Activated T-helper 2 cell treated with anti-CD3 and anti-CD28 coated beads, Interferon-gamma antibody, Interleukin-2, Interleukin-4, amounts not matched to agents 10 μg/mL and 5 μg/mL and 100 μg/mL, durations not matched to agents 14 hours and 24 hours and 36 hours (primary cell): ENCODE measurements at regions not wholly inside any gene's neighbourhood (a gene's known extent, or its start where the extent isn't known, plus 50 kb on each side); places are given as distances from the start of the nearest gene placed in this dataset.

Experiments used
- DNase-seq: peaks from one replicate; pipeline ENCODE4 v3.0.0; 2021; ENCODE audit warnings: low spot score
- H3K27ac Mint-ChIP-seq: one replicate; pipeline ENCODE4 v1.8.0; 2021; ENCODE audit warnings: mixed read lengths
- H3K27me3 Mint-ChIP-seq: one replicate; pipeline ENCODE4 v1.8.0; 2021; ENCODE audit warnings: low read depth, mixed read lengths
- H3K36me3 Mint-ChIP-seq: one replicate; pipeline ENCODE4 v1.8.0; 2021; ENCODE audit warnings: low read depth, mixed read lengths
- H3K4me1 Mint-ChIP-seq: one replicate; pipeline ENCODE4 v1.8.0; 2021; ENCODE audit warnings: low read depth, mixed read lengths
- H3K4me3 Mint-ChIP-seq: one replicate; pipeline ENCODE4 v1.8.0; 2021; ENCODE audit warnings: low read depth, mild to moderate bottlenecking, moderate library complexity, mixed read lengths
- H3K9me3 Mint-ChIP-seq: one replicate; pipeline ENCODE4 v1.8.0; 2021; ENCODE audit warnings: mixed read lengths
- intact Hi-C: fragments of 100-400 bp; cut with micrococcal nuclease; formaldehyde crosslinking; loops from one replicate; pipeline ENCODE4 v1.15.1; 2023

DNA sequence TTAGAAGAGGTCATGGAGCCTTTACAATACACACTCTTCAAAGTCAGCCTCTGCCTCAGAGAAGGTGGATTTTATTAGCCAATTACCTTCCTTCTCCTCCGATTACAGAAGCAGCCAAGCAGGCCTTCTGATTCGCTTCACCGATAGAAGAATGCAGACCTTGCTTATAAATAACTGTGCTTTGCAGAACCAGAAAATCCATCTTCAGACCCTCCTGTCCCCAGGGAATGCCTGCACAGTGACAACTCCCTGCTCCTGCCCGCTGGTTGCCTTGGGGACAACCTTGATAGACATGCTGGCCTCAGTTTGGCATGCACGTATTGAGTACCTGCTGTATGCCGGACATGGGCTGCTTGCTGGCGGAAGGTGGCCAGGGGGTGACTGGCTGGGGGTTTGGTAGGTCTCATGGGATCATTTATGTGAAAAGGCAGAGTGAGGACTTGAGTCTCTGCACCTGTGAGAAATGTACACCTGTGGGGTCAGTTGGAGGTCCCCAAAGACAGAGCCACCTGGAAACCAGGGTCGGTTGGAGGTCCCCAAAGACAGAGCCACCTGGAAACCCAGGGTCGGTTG, 1238.7 kb downstream of the BRD1 start:
- intact Hi-C loops, result no loop called here
- Mint-ChIP-seq H3K4me1 (no peaks in the 10 kb centered on the region), H3K9me3 (no peaks in the 10 kb centered on the region), H3K36me3 (no peaks in the 10 kb centered on the region), H3K4me3 (no peak overlapping the region), H3K27me3 (no peaks in the 10 kb centered on the region), H3K27ac (no peak overlapping the region)
- DNase-seq, result no peak

DNA sequence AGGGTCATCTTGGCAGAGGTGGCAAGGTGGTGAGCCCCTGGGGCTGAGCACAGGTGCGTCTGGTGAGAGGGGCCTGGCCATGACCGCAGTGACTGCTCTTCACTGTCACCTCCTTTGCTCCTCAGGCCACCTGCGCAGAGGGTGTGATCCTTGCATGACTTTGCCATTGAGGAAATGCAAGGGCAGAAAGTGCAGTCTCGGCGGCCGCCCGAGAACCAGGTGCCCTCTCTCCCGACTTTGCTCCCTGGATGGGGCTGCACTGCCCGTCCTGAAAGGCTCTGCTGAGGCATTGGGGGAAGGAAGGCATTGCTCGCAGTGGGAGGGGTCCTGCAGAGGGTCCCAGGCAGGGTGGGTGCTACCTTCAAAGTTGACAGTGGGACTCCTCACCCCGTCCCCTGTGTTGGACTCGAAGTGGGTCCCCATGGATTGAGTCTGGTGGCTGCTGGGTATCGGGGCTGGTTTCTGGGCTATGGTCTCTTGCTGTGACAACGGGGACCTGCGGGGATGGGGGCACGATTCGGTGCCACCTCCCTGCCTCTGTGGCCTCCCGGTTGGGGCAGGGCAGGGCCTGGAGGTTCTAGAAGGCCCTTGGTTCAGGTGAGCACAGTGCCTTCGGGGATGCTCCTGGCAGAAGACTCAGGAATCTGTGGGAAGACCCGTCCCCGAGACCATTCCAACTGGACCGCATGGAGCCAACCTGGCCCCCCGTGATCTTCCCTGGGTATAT, 1239.4 kb downstream of the BRD1 start:
- no peak overlapping the region for H3K27ac Mint-ChIP-seq
- H3K4me3 Mint-ChIP-seq, result no peak overlapping the region
- no peaks in the 10 kb centered on the region for H3K27me3 Mint-ChIP-seq
- H3K9me3 Mint-ChIP-seq, result no peaks in the 10 kb centered on the region
- DNase-seq, result no peak
- no peaks in the 10 kb centered on the region for H3K36me3 Mint-ChIP-seq
- intact Hi-C loops, result no loop called here
- H3K4me1 Mint-ChIP-seq, result no peaks in the 10 kb centered on the region

DNA sequence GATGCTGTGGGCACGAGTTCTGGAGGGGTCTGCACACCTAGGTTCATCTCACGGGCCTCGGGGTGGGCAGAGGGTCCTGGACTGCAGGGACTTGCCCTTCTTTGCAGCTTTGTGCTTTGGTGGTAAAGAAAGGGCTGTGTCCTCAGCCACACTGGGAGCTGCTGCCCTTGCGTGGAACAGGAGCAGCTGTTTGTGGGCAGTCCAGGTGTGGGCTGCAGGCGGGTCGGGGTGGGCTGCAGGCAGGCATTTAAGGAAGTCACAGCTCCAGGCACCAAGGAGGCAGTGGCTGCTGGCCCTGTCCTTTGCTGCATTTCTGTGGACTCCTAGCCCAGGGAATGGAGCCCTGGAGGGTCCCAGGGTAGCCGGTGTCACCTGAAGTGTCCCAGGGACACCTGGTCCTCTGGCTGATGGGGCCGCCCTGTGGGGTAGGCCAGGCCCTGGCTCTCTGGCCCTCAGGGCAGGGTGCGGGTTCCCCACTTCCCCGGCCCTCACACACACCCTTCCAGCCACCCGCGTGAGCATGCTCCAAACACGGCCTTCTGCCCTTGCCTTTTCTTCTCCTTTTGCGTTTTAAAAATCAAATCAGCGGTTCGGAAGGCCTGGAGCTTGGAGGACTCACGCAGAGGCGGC, 1240.3 kb downstream of the BRD1 start:
- intact Hi-C loops, result no loop called here
- Mint-ChIP-seq H3K9me3 (no peaks in the 10 kb centered on the region), H3K36me3 (no peaks in the 10 kb centered on the region), H3K27ac (no peak overlapping the region), H3K4me3 (no peak overlapping the region), H3K27me3 (no peaks in the 10 kb centered on the region), H3K4me1 (no peaks in the 10 kb centered on the region)
- no peak for DNase-seq

DNA sequence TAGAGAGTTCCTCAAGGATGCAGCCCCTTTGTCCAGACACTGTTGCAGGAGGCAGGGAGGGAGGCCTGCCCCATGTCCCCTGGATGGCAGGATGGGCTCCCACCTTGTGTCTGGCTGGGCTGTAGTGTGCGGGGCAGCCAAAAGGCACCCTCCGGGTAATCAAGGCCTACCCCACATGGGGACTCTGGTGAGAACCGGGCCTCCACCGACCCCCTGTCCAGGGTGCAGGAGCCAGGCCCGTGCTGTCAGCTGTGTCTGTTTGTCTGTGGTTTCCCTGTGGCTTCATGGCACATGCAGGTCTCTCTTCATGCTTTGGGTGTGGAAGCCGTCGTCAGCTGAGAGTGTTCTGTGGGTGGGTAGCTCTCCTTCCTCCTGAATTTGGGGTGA, 1240.9 kb downstream of the BRD1 start:
- Mint-ChIP-seq H3K27ac (no peak overlapping the region), H3K4me3 (no peak overlapping the region), H3K4me1 (no peaks in the 10 kb centered on the region), H3K36me3 (no peaks in the 10 kb centered on the region), H3K9me3 (no peaks in the 10 kb centered on the region), H3K27me3 (no peaks in the 10 kb centered on the region)
- intact Hi-C loops, result no loop called here
- no peak for DNase-seq

DNA sequence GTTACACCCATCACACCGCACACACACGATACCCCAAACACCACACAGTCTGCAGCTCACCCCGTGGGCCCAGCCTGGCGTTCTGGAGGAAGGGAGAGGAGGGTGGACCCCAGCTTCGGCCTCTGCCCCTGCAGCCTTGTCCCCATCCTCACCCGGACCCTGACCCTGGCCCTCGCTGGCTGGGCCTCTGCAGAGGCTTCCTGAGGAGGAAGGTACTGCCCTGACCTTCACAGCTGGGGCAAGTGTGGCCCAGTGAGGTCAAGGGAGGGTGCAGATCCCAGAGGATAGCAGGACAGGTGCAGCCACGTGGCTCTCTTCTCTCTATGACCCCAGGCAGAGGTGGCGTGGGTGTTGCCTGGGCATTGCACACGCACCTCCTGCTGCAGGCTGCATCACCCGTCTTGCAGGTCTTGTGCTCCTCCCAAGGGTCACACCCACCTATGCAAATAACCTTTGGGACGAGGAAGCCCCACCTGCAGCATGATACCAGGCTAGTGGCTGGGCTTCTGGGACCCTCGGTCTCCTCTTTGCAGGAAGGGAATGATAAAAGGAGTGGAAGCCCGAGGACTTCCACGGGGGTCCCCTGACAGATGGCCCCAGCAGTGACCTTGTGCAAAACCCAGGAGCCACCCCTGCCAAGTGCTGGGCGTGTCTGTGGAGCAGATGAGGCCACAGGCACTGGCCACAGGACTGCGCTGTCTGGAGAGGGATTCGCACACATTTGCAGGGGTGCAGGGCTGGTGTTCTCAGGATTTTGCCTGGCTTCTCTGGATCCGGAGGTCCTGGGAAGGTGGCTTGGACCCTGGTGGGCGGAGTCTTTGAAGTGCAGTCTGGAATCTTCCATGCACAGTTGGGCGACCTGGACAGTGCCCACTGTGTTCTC, 1241.5 kb downstream of the BRD1 start:
- H3K9me3 Mint-ChIP-seq, result no peaks in the 10 kb centered on the region
- H3K36me3 Mint-ChIP-seq, result no peaks in the 10 kb centered on the region
- no peaks in the 10 kb centered on the region for H3K4me1 Mint-ChIP-seq
- DNase-seq, result no peak
- no peak overlapping the region for H3K4me3 Mint-ChIP-seq
- intact Hi-C loops, result no loop called here
- H3K27me3 Mint-ChIP-seq, result no peaks in the 10 kb centered on the region
- no peak overlapping the region for H3K27ac Mint-ChIP-seq

DNA sequence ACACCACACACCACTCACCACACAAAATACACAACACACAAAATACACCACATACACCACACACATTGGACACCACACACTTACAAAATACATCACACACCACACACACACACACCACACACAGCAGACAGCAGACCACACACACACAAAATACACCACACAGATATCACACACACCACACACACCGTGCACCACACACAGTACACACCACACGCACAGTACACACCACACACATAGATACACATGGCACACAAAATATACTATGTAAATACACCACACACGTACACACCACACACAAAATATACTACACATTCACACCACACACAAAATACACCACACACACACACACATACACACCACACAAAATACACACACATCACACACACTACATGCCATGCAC, 1243.5 kb downstream of the BRD1 start:
- no peaks in the 10 kb centered on the region for H3K36me3 Mint-ChIP-seq

DNA sequence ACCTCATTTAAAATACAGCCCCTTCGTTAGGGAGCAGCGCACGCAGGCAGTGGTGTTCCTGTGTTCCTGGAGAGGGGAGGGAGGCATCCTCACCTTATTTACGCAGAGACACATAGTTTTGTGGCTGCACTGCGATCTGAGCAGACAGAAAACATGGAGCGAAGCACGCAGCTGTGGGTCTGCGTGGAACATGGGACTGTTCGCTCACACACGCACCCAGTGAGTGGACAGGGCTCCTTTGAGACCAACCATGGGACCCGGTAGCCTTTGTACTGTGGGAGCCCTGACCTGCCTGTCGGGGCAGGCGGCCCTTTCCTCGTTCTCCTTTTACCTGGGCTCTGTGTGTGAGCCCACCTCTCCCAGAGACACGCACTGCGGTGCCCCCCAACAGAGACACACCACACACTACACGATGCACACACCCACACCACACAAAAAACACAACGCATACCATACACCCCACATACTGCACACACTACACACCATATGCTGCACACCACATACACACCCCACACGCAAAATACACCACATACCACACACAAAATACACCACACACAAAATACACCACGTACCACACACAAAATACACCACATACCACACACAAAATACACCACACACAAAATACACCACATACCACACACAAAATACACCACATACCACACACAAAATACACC, 1245.7 kb downstream of the BRD1 start:
- Mint-ChIP-seq H3K4me1 (no peaks in the 10 kb centered on the region), H3K27ac (no peak overlapping the region), H3K4me3 (no peak overlapping the region), H3K9me3 (no peaks in the 10 kb centered on the region), H3K36me3 (no peaks in the 10 kb centered on the region), H3K27me3 (peaks cover 10% of the 10 kb centered on the region)
- no peak for DNase-seq
- intact Hi-C loops, result no loop called here

More for the DNA sequence above, 1243.5 kb downstream of the BRD1 start:
- Mint-ChIP-seq H3K27ac (no peak overlapping the region), H3K4me1 (no peaks in the 10 kb centered on the region), H3K9me3 (no peaks in the 10 kb centered on the region), H3K4me3 (no peak overlapping the region), H3K27me3 (no peaks in the 10 kb centered on the region)
- no peak for DNase-seq
- intact Hi-C loops, result no loop called here

DNA sequence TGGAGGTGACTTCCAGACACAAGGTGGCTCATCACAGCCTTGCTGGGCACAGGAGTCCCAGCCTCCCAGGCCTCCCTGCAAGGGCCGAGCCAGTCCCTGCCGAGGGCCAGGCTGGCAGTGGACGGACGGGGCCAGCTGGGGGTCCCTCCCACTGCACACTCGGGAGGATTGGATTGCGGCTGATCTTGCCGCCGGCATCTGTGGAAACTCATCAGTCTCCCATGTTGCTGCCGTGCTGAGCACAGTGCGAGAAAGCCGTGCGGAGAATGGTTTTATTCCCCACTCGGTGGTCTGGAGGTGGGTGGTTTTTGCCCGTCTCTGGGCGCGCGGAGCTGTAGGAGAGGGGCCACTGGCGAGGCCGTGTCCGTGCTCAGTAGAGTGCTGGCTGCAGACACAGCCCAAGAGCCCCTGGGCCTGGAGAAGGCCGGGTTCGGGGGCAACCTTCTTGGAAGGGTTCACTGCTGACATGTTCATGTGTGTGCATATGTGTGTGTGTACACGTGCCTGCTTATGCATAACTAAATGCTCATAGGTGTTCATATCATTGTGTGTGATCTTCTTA, 1246.4 kb downstream of the BRD1 start:
- H3K36me3 Mint-ChIP-seq, result no peaks in the 10 kb centered on the region
- H3K27me3 Mint-ChIP-seq, result peaks cover 10% of the 10 kb centered on the region
- H3K9me3 Mint-ChIP-seq, result no peaks in the 10 kb centered on the region
- no peak overlapping the region for H3K27ac Mint-ChIP-seq
- DNase-seq, result no peak
- intact Hi-C loops, result no loop called here
- no peak overlapping the region for H3K4me3 Mint-ChIP-seq
- no peaks in the 10 kb centered on the region for H3K4me1 Mint-ChIP-seq

DNA sequence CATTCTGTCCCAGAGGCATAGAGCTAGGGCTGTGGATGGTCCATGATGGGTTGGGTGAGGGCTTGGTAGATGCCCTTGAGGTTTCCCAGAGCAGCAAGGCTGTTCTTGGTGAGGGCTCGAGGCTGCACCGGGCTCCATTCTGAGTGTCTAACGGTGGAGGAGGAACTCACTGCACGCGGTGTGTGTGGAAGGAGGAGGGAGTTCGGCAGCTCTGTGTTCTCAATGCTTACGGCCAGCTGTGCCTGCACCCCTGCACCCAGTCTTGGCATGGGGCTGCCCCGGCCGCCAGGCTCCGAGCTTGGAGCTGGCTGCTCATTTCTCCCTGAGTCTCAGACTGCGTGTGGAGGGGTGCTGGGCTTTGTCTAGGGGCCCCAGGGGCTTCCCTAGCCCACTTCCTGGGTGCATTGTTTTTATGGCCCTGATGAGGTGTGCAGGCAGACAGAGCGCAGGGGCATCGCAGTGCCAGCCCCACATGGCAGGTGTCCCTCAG, 1247.1 kb downstream of the BRD1 start:
- Mint-ChIP-seq H3K9me3 (no peaks in the 10 kb centered on the region), H3K27me3 (peaks cover 10% of the 10 kb centered on the region), H3K4me3 (no peak overlapping the region), H3K36me3 (no peaks in the 10 kb centered on the region), H3K27ac (no peak overlapping the region), H3K4me1 (no peaks in the 10 kb centered on the region)
- no peak for DNase-seq
- intact Hi-C loops, result no loop called here

DNA sequence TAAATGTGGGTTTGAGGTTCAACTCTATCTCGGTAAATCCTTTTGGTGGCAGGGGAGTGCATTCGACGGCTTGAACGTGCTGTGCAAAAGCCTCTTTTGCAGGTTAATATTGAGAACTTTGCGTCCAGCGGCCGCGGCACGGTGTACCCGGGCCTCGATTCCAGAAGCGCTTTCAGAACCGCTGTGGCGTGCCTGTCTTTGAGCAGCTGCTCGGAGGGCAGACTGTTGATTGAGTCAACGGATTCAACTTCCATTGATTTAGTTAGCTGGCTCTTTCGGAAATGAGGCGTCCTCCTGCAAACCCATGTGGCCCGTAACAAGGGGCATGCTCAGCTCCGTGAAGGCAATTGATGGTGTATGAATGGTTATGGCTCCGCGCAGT, 1247.8 kb downstream of the BRD1 start:
- Mint-ChIP-seq H3K9me3 (no peaks in the 10 kb centered on the region), H3K4me1 (no peaks in the 10 kb centered on the region), H3K4me3 (no peak overlapping the region), H3K27me3 (peaks cover 10% of the 10 kb centered on the region), H3K36me3 (no peaks in the 10 kb centered on the region), H3K27ac (no peak overlapping the region)
- intact Hi-C loops, result no loop called here
- no peak for DNase-seq

DNA sequence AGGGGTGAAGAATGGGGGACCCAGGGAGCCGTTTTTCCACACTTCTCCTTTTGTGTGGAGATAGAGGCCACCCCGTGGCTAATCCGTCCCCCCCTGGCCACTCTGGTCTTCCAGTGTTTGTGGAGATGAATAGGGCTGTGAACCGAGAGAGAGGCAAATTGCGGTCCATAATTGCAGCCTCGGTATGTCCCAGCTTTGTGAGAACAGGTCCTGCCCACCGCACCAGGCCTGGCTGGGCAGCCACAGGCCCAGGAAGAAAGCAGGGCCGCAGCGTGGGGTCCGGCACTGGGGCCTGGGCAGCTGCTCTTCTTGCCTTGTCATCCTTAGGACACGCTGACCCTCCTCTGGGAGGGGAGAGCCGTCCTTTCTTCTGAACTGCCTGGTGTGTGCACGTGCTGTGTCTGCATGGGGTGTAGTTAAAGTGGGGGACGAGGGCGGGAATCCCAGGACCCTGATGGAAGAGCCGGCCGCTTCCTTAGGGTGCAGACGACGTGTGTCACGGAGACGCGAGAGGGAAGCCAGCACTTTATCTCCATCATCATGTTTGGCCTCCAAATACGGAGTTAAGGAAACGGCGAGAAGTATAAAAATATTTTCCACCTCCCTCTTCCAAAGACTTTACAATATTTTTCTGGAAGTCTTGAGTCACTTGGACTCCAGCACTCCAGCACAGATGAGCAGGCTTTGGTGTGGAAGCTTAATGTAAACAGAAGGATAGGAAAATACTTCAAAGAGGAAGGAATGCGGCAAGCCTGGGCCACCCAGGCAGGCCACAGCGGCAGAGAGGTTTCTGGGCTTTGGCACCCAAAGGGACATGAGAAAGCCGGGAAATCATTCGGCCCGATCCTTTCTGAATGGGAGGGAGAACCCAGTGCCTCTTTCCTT, 1248.4 kb downstream of the BRD1 start:
- Mint-ChIP-seq H3K27ac (no peak overlapping the region), H3K4me1 (no peaks in the 10 kb centered on the region), H3K36me3 (peaks cover 2% of the 10 kb centered on the region), H3K4me3 (no peak overlapping the region), H3K27me3 (peaks cover 15% of the 10 kb centered on the region), H3K9me3 (no peaks in the 10 kb centered on the region)
- intact Hi-C loops, result no loop called here
- no peak for DNase-seq
